ENCODE measurements at regions not wholly inside any gene's neighbourhood (a gene's known extent, or its start where the extent isn't known, plus 50 kb on each side); places are given as distances from the start of the nearest gene placed in this dataset.
A peak's percentile ranks its signal among the peaks of the same experiment; 100 is the strongest.

- Histone ChIP-seq H3K36me3 (ENCODE audit: control insufficient read depth in 2 of 2, insufficient read depth in 1 of 2, low read length in 2 of 2) (no peaks in the 10 kb centered on the region), H3K27ac (ENCODE audit: extremely low read depth, low read depth, low read length) (no peak overlapping the region), H3K4me3 (ENCODE audit: low read depth, low read length) (no peak overlapping the region), H3K9me3 (ENCODE audit: control insufficient read depth, insufficient read depth, low read depth, low read length) (no peaks in the 10 kb centered on the region), H3K4me1 (ENCODE audit: control insufficient read depth, insufficient read depth, low read length) (no peaks in the 10 kb centered on the region)
- no peak for TF ChIP-seq PBX3 (CRISPR knock-in tag; IDR thresholded peaks at IDR 0.05)
- no peak for TF ChIP-seq YY1 (tag by site-specific recombination; IDR thresholded peaks at IDR 0.05)
- ChIA-PET CTCF (interaction anchor here (1.5 kb wide), 2 partner anchors 11 to 21 kb away, joined by 3 to 7 read pairs; no protein-coding TSS in a partner anchor), POLR2A (no interaction called here)
Measured at GRCh38 chr17:36868777-36869176, 68.5 kb upstream of the LHX1 start.

GRCh38 chr17:36869441-36869840, 67.8 kb upstream of the LHX1 start:
- ChIA-PET POLR2A (no interaction called here), CTCF (interaction anchor here (0.6 kb wide), 1 partner anchor 20 kb away, joined by 3 read pairs; no protein-coding TSS in a partner anchor)
- no peak for TF ChIP-seq ZFP69B (tag by site-specific recombination; IDR thresholded peaks at IDR 0.05)
- TF ChIP-seq ZNF16 (tag by site-specific recombination; IDR thresholded peaks at IDR 0.05; ENCODE audit: low read depth) = no peak
- no peak for TF ChIP-seq ZNF292 (tag by site-specific recombination; IDR thresholded peaks at IDR 0.05; ENCODE audit: borderline replicate concordance, low read depth)
- TF ChIP-seq YY1 (tag by site-specific recombination; IDR thresholded peaks at IDR 0.05) = no peak
- no peak for TF ChIP-seq ZNF280D (tag by site-specific recombination; IDR thresholded peaks at IDR 0.05)
- no peak for TF ChIP-seq HOXC10 (CRISPR knock-in tag; IDR thresholded peaks at IDR 0.05)
- no peaks in the 10 kb centered on the region for H3K4me1 ChIP-seq (ENCODE audit: control insufficient read depth, insufficient read depth, low read length)
- H3K4me3 ChIP-seq (ENCODE audit: low read depth, low read length) = no peak overlapping the region
- no peaks in the 10 kb centered on the region for H3K9me3 ChIP-seq (ENCODE audit: control insufficient read depth, insufficient read depth, low read depth, low read length)
- H3K36me3 ChIP-seq (ENCODE audit: control insufficient read depth in 2 of 2, insufficient read depth in 1 of 2, low read length in 2 of 2) = no peaks in the 10 kb centered on the region
- no peak overlapping the region for H3K27ac ChIP-seq (ENCODE audit: extremely low read depth, low read depth, low read length)

- Histone ChIP-seq H3K4me1 (ENCODE audit: control insufficient read depth, insufficient read depth, low read length) (no peaks in the 10 kb centered on the region), H3K4me3 (ENCODE audit: low read depth, low read length) (no peak overlapping the region), H3K9me3 (ENCODE audit: control insufficient read depth, insufficient read depth, low read depth, low read length) (no peaks in the 10 kb centered on the region), H3K36me3 (ENCODE audit: control insufficient read depth in 2 of 2, insufficient read depth in 1 of 2, low read length in 2 of 2) (no peaks in the 10 kb centered on the region), H3K27ac (ENCODE audit: extremely low read depth, low read depth, low read length) (no peak overlapping the region)
- ChIA-PET POLR2A (no interaction called here), CTCF (interaction anchor here (0.6 kb wide), 1 partner anchor 20 kb away, joined by 3 read pairs; no protein-coding TSS in a partner anchor)
- TF ChIP-seq ZNF670 (tag by site-specific recombination; IDR thresholded peaks at IDR 0.05; ENCODE audit: low read depth) = no peak
- TF ChIP-seq ZNF114 (tag by site-specific recombination; IDR thresholded peaks at IDR 0.05) = no peak
- no peak for TF ChIP-seq ZNF707 (tag by site-specific recombination; IDR thresholded peaks at IDR 0.05)
- peak; percentile 66; the same call in 1 of the 2 replicates for TF ChIP-seq ZNF768 (tag by site-specific recombination; IDR thresholded peaks at IDR 0.05)
- TF ChIP-seq BCL6B (tag by site-specific recombination; IDR thresholded peaks at IDR 0.05) = no peak
- peak; percentile 55; the same call in 1 of the 2 replicates for TF ChIP-seq ZBTB6 (tag by site-specific recombination; IDR thresholded peaks at IDR 0.05)
- no peak for TF ChIP-seq ZNF239 (tag by site-specific recombination; IDR thresholded peaks at IDR 0.05)
- TF ChIP-seq ZBTB8A (tag by site-specific recombination; IDR thresholded peaks at IDR 0.05) = no peak
- TF ChIP-seq MZF1 (tag by site-specific recombination; IDR thresholded peaks at IDR 0.05; ENCODE audit: borderline replicate concordance) = no peak
- TF ChIP-seq MEIS1 (CRISPR knock-in tag; IDR thresholded peaks at IDR 0.05; ENCODE audit: borderline replicate concordance) = no peak
- TF ChIP-seq GLIS1 (tag by site-specific recombination; IDR thresholded peaks at IDR 0.05) = 0 out of 2 replicates have a peak, but pooled peaks have one; percentile 13
- no peak for TF ChIP-seq ZIC2 (tag by site-specific recombination; IDR thresholded peaks at IDR 0.05)
Measured at GRCh38 chr17:36869856-36870719, 67.2 kb upstream of the LHX1 start.

Measured in HEK293 (cell line).